Uterus (tissue), 3 donors: ENCODE measurements at regions not wholly inside any gene's neighbourhood (a gene's known extent, or its start where the extent isn't known, plus 50 kb on each side); places are given as distances from the start of the nearest gene placed in this dataset.

Source experiments
- DNase-seq, 2 donors: peaks; one replicate each; pipeline ENCODE4 v3.0.0-alpha.2; 2019 to 2020
- H3K27ac ChIP-seq, 2 donors: fragments of 200-600 bp; sonication (generic); 1 replicate in 1 of 2; 2 replicates in 1 of 2; pipeline ENCODE4 v1.5.1; 2016 to 2018
- H3K27me3 ChIP-seq, 2 donors: fragments of 200-600 bp; sonication (generic); one replicate each; pipeline ENCODE4 v1.5.1; 2018 to 2019; ENCODE audit warnings: control low read depth in 1 of 2
- H3K36me3 ChIP-seq, 2 donors: fragments of 200-600 bp; sonication (generic); one replicate each; pipeline ENCODE4 v1.5.1; 2019; ENCODE audit warnings: control low read depth in 1 of 2
- H3K4me1 ChIP-seq, 2 donors: fragments of 200-600 bp; sonication (generic); one replicate each; pipeline ENCODE4 v1.5.1; 2018 to 2019; ENCODE audit warnings: control low read depth in 1 of 2
- H3K4me3 ChIP-seq, 2 donors: fragments of 200-600 bp; sonication (generic); 1 replicate in 1 of 2; 2 replicates in 1 of 2; pipeline ENCODE4 v1.5.1; 2018 to 2019; ENCODE audit warnings: mild to moderate bottlenecking in 1 of 2
- H3K9me3 ChIP-seq, 2 donors: fragments of 200-600 bp; sonication (generic); one replicate each; pipeline ENCODE4 v1.5.1; 2019; ENCODE audit warnings: control low read depth in 1 of 2
- CTCF ChIP-seq, 4 experiments: fragments of 200-600 bp in 2 of 4; fragments of 450-650 bp in 2 of 4; sonication (generic) in 2 of 4; IDR thresholded peaks; one replicate each; pipeline ENCODE4 v1.5.1; 2016 to 2019; ENCODE audit warnings: antibody characterized with exemption in 4 of 4, mild to moderate bottlenecking in 2 of 4, moderate library complexity in 1 of 4
- POLR2A ChIP-seq, 2 donors: fragments of 450-650 bp; IDR thresholded peaks; one replicate each; pipeline ENCODE4 v1.6.1; 2016; ENCODE audit warnings: antibody characterized with exemption in 2 of 2, mild to moderate bottlenecking in 1 of 2, moderate library complexity in 1 of 2
- intact Hi-C: fragments of 100-400 bp; cut with DNase I; formaldehyde crosslinking; loops from one replicate; pipeline ENCODE4 v1.15.1; 2023; ENCODE audit warnings: low total_unique reads
- donor health status: DM: yes; HTN: yes; CAD: no.

GRCh38 chr3:42032693-42033349 is 58.3 kb upstream of the TRAK1 start:
- H3K4me3 ChIP-seq = no peak overlapping the region
- H3K27ac ChIP-seq = peak overlapping the region; percentile 74 to 81
- TF ChIP-seq POLR2A (IDR thresholded peaks at IDR 0.05) (no peak), CTCF (IDR thresholded peaks at IDR 0.05) (no peak)
- H3K27me3 ChIP-seq = no peaks in the 10 kb centered on the region
- peak; percentile 80 to 89 for DNase-seq
- no peaks in the 10 kb centered on the region for H3K9me3 ChIP-seq
- no peaks in the 10 kb centered on the region for H3K36me3 ChIP-seq
- intact Hi-C loops = no loop called here
- peaks cover 9% of the 10 kb centered on the region in 2 donors for H3K4me1 ChIP-seq

GRCh38 chr3:42031808-42032480 is 59.2 kb upstream of the TRAK1 start:
- Histone ChIP-seq H3K9me3 (no peaks in the 10 kb centered on the region), H3K27me3 (no peaks in the 10 kb centered on the region), H3K4me3 (no peak overlapping the region), H3K27ac (peak overlapping the region; percentile 74 to 81), H3K4me1 (peaks cover 9% of the 10 kb centered on the region in 2 donors), H3K36me3 (no peaks in the 10 kb centered on the region)
- TF ChIP-seq CTCF (IDR thresholded peaks at IDR 0.05) (no peak), POLR2A (IDR thresholded peaks at IDR 0.05) (no peak)
- intact Hi-C loops = no loop called here
- peak in 1 of 2 donors; percentile 46 for DNase-seq

- no peak for DNase-seq
- H3K27me3 ChIP-seq = no peaks in the 10 kb centered on the region
Observed at GRCh38 chr3:42028474-42028873, 62.7 kb upstream of the TRAK1 start.

GRCh38 chr3:42027571-42027970 is 63.6 kb upstream of the TRAK1 start:
- Histone ChIP-seq H3K4me1 (peaks cover 17 to 20% of the 10 kb centered on the region in 2 donors), H3K27ac (peak overlapping the region in 1 of 2 donors; percentile 94), H3K27me3 (no peaks in the 10 kb centered on the region), H3K4me3 (no peak overlapping the region), H3K9me3 (no peaks in the 10 kb centered on the region), H3K36me3 (no peaks in the 10 kb centered on the region)
- TF ChIP-seq CTCF (IDR thresholded peaks at IDR 0.05) = no peak
- no peak for TF ChIP-seq POLR2A (IDR thresholded peaks at IDR 0.05)
- intact Hi-C loops = no loop called here
- no peak for DNase-seq

More at GRCh38 chr3:42028474-42028873, 62.7 kb upstream of the TRAK1 start:
- intact Hi-C loops = no loop called here
- Histone ChIP-seq H3K27ac (no peak overlapping the region), H3K36me3 (no peaks in the 10 kb centered on the region), H3K4me3 (no peak overlapping the region), H3K4me1 (peaks cover 25% of the 10 kb centered on the region in 2 donors), H3K9me3 (no peaks in the 10 kb centered on the region)
- TF ChIP-seq CTCF (IDR thresholded peaks at IDR 0.05) = no peak
- TF ChIP-seq POLR2A (IDR thresholded peaks at IDR 0.05) = no peak
